NCI-H2107 treated with DMSO at 0.1 percent for 48 hours (cell line): ENCODE measurements at regions not wholly inside any gene's neighbourhood (a gene's known extent, or its start where the extent isn't known, plus 50 kb on each side); places are given as distances from the start of the nearest gene placed in this dataset.

ENCODE experiments used
- DNase-seq: peaks from one replicate; lab custom pipeline; 2025; ENCODE audit not compliant: unreplicated experiment; lab: John Stamatoyannopoulos, UW

DNA sequence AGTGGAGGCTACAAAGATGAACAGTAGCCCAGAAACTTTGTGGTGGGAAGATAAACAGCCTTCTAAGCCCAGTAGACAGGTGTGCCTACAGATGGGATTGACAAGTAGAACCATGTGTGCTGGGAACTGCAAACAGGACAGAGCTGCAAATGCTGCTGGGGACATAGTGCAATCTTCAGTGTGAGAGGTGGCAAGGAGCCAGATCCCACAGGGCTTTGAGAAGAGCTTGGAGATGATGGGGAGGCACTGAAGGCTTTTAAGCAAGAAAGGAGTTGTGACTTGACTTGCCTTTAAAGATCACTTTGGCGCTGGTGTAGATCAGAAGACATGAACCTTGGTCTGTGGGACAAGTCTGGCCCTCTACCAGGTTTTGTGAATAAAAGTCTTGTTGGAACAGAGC, 675.2 kb downstream of the ACTL7B start:
- no peak for DNase-seq

DNA sequence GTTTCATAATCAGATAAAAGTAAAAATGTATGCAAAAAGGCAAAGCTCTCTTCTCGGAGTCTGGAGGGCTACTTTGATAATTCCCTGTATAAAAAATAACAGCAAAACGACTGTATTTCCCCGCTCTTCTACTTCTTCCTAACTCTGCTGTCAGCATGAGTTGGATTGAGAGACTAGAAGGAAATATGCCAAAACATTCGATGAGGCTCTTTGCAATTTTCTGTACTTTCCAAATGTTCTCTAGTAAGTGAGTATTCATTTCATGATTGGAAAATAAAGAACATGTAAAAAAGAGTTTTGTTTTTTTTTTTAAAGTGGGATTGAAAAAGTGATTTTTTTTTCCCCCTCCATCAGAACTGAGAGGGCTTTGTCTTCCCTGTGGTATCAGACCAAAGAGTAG, 677.5 kb downstream of the ACTL7B start:
- no peak for DNase-seq

DNA sequence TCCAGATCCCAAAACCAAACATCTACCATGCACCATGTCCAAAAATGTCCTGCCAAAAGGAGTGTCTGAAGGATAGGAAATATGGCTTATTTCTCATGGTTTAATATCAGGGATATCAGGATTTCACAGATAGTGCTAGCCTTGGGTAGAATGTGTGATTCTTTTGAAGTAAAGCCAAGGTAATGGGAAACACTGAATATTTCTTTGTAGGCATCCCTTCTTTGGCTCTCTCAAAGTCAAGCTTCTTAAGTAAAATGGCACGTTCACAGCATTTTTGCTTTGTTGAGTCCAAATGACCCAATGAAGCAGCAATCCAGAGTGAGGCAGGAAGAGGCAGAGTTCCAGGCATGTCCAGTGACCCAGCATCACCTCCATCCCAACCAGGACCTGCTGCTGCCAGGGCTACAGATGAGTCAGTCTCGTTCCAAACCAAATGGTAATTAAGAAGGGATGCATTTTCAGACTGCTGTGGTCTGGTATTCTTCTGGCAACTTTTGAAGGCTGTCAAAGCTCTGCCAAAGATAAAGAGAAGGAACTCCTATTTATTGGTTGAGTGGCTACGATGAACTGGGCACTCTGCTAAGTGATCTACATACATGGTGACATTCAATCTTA, 678.8 kb upstream of the KLF4 start:
- DNase-seq: no peak

DNA sequence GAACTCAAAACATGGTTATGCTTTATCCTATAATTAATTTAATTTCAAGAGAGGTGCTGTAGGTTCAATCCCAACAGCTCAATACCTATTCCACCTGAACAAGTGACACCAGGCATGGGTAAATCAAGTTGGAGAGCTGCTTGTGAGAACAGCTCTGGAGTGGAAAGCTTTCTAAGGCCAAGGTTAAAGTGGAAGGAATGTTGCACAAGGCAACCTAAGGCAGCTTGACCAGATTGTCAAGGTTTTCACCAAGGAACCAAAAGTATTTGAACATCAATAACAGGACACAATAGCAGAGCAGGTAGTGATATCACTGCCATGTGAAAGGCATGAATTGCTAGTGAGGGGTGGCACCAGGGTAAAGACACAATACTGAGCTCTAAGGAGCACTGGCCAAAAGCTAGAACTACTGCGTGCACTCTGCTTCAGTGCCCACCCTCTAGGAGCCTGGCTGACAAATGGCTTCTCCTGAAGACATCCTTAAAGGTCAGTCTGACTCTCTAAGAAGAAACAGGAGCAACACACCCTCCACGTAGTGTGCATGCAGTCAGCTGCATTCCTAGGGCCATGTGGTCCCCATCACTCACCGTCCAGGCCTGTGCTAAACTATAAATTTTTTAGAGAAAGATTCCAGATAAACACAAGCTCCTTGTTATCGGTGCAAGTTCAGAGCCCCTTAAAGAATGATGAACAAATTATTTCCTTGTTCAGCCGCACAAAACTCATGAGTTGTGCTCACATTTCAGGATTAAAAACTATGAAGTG, 677.7 kb upstream of the KLF4 start:
- DNase-seq: no peak

DNA sequence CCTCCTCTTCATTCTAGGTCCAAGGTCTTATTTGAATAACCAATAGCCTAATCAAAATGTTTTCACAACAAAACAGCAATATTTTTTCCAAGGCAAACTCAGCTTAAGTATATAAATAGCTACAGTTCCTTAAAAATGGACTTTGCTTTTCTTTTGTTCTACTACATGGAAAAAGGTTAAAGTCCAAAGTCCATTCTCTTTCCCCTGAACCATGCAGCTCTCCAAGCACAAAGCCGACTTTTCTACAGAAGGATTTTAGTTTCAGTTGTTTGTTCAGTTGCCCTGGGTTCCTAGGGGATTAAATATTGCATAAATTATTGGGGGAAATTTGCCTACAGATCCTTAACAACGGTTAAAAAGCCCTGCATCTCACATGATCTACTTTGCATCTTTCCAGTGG, 677.0 kb upstream of the KLF4 start:
- DNase-seq: no peak

DNA sequence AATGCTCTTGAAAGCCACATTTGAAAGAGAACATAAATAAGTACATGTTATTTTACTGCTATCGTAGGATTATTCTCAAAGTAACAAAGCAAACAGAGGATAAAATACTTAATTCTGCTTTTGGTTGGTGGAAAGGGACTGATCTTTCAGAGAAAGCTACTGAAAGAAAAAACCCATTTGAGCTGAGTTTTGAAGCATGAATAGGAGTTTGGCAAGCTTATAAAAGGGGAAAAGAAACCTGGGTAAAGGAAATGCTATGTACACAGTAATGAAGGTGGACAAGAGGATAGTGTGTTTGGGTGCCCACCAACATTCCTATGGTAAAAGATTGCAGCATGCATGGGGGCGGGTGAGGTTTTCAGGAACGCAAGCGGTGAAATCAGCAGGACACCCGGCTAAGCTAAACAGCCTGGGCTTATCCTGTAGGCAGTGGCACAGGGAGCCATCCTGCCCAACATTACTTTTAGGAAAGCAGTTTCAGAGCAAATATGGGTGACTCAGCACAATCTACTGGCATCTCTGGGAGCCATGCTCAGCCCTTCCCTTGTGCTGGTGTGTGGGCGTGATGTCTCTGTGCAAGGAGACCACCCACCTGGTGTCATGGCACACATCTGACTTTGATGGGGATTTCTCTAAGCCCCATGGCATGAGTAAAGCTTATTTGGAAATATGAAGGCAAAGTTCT, 673.9 kb upstream of the KLF4 start:
- no peak for DNase-seq

DNA sequence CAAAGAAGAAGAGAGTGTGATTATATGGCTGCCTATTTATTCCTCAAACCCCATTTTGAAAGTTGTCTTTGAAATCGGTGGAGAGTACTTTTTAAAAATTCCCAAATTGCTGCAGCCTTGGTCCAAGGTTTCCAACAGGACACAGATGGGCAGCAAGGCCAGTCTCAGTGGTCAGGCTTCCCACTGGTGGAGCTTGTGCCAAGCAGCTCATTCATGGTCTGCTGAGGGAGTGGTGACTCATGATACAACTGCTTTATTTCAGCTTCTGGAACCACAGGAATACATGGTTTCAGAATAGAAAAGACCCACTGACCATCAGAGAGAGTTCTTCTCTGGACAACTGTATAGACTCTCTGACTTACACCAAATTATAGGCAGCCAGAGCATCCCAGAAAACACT, 673.1 kb upstream of the KLF4 start:
- no peak for DNase-seq

DNA sequence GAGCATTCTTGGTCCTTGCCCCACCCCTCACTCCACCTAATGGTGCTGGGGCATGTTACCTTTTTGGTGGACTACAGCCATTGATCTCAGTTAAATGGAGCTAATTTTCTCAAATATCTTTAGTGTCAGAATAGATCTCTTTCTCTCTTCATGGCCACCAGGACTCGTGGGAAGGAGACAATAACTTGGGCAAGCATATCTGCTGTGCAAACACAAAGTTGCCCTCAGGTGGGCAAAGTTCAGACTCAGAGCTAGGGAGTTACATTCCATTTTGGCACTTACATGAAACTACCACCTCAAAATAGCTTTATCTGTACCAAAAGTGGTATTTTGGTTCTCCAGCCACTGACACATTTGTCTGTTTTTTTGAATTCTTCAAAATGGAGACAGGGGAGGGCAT, 671.9 kb upstream of the KLF4 start:
- DNase-seq: no peak

DNA sequence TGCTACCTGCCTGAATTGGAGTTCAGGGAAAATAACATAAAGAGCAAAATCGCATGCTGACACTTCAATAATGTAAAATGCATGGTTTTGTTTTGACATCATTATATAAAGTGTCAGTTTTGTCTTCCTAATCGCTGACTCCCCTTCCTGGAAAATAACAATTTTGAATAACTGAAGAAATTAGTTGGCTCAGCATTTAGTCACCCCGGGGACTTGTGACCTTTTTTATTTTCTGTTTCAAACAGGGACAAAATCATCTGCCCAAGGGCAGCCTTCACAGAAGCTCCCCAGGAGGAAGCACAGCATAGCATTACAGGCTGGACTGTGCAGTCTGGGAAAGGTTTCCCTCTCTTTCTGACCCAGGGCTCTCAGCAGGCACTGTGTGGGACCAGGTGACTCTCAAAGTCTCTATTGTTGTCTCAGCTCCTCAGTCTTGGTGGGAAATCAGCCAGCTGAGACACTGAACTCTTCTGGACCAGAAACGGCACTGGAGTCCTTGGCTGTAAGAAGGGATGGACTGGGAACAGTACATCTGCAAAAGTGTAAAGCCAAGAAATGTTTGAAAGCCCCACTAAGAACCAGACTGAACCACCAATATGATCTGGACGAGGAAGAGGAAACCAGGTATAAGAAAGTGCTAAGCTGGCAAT, 671.3 kb upstream of the KLF4 start:
- DNase-seq: no peak

DNA sequence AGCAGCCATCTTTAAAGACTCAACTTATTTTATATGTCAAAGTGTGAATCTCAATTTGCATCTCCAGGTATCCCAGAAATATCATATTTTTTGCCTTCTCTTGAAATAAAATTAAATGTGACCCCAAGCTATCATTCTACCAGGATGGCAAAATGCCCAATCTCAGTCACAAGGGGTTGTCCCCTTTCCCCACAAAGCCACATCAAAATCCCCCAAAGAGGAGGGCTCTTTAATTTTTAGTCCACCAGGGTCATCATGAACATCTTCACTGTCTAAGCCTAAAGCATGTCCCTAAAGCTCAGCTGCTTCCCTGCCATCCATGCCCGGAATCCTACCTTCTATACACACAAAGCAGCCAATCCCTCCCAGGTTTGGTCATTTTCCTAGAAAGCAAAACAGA, 670.5 kb upstream of the KLF4 start:
- no peak for DNase-seq

DNA sequence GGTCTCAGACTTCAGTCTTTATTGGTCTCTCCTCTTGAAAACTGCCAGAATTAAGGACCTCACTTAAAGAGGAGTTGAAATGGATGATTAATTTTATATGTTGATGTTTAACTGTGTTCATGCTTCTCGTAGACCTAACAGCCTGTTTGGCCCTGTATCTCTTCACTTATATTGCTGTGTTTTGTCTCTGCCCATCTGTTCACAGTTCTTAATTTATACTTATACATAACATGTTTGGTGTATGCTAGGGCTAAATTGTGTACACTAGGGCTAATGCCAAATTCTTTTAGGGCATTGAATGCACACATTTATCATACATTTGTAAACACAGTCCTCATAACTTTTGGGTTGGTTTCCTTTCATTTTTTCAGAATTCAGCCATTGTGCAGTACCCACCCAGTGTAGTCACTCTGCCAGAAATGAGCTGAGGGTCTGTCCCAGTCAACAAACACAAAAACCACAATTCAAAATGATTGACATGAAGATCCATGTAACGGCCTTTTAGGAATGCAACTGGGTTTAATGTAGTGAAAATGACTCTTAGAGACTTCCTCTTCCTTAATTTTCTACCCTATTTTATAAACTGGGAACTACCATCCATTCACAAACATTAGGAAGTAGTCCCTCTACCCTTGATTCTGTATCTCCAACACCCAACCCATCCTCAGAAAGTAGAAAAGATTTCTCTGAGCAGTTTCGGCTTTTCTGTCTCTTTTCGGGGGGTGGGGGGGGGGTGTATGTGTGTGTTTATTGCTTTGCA, 668.8 kb upstream of the KLF4 start:
- no peak for DNase-seq

DNA sequence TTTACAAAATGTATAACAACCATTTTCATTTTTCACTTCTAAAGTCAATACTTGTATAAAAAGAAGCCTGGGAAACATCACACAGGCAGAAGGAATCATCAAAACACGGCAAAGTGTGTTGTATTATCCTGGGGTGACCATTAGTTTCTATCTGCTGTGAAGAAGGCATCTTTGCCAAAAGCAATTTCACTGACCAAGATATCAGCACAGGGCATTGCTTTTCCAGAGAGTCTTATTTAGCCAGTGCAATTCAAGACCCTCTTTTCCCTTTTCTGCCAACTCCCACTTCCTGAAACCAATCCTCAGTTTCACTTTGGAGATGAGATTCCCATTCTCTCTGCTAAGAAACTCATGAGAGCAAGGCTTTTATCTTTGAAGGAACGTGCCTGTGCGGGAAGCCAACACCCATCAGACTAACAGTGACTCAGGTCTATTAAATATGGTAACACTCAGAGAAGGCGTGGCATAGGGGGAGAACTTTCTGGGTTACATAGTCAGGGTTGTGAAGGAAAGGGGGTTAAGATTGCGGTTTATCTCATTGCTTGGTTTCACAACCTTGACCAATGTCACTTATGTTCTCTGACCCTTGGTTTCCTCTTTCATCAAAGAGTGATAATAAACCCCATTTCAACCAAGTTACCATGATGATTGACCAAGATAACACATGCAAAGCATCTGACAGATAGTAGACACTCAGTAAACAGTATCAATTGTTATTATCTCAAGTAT, 666.9 kb upstream of the KLF4 start:
- DNase-seq: no peak

DNA sequence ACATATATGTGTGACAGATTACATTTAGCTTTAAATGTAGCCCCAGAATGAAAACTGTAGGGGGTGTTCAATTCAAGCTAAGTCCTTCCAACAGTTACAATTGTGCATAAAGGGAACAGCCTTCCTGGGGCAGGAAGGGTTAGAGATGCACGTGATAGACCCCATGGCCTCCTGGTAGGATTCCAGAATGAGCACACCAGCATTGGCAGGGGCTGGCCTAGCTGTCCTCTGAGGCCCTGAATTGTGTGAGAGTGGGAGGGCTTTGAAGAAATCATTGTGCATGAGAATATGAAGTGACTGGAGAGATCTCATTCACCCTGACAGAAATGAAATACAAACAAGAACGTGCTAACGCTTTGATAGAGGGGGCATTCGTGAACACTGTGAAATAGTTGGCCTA, 663.8 kb upstream of the KLF4 start:
- DNase-seq: no peak

DNA sequence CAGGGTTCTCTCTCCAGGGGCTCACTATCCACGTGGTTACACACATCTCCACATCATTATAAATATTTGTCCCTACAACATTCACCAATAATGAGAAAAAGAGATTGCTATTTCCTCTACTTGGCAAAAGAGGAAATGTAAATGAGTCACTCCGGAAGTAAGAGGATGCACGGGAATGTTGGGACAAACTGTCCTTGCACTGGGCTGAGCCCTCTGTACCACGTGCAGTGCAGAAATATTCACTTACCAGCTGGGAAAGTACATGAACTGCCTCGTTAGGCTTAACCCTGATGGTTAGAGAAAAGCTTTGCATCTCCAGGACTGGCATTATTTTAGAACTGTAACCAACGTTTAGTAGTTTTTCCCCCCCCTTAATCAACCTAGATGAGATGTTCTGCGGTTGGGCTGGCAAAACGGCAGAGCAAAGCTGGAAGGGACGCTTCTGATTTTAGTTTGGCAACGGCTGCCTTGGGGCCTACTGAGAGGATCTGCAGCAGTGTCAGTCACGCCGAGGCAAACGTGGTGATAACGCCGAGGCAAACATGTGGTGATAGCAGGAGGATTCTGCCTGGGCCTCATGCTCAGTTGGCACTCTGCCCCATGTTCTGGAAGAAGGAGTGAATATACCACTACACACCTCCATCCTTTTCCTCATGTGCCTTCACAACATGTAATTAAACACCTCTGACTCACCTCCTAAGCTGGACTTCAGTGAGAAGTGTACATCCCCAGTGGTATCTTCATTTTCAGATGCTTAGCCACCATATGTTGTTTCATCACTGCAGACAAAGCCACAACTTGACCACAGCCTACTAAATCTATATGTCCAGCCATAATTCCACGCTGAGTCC, 661.4 kb upstream of the KLF4 start:
- DNase-seq: no peak

DNA sequence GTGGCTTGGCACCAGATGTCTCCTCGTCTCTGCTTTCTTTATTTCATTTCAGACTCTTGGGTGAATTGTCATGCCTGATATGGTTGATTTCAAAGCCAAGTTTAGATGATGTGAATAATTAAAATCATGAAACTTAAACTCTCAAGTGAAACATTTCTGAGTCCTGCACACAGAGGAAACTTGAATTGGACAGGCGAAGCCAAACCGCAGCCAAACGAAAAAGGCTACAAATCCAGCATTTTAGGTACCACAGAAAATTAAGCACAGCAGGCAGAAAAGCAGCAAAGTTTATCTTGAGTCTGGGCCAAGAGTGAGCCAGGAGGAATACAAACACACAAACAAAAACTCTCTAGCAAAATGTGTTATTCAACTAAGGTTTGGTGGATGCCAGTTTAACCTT, 659.8 kb upstream of the KLF4 start:
- DNase-seq: no peak

DNA sequence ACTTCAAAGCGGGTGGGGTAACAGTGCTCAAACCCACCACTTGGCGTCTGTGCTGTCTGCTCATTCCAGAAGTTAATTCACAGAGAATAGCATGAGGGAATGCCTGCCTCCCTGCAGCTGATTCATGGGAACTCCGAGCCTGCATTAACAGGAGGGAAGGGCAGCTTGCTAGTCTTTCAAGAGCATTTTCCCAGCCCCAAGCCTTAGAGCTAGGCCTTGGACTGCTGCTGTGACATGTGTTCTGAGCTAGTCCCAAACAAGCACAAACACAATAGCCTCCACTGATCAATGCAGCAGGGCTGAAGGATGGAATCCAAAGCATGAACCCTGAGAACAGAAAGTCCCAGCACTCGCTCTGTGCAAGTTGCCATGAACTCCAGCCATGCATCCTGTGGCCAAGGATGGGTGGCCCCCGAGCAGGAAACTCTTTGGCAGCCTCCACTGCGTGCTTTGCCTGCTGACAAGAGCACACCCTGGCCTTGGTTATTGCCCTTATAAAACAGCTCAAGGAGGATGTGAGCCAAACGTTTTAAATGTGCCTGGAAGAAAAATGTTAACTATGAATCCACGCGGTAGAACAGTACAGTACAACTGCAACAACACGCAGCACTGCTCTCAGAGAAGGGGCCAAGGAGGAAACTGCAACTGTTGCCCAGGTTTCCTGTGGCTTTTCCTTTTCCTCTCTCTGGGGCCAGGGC, 653.1 kb upstream of the KLF4 start:
- no peak for DNase-seq

DNA sequence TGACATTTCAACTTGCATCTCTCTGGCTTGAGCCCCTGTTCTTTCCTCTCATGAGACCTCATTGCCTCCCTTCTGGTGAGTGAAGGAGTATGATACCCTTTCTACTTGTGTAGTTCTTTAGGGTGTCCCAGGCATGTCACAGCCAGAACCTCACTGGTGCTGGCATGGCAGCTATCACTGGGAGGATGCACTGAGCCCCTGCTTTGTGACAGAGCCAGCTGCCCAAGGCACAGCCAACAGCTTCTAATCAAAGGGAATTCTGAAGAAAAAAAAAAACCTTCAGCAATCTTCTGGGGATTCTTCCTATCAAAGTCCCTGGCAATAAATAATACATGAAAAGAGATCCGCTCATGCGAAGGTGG, 652.6 kb upstream of the KLF4 start:
- DNase-seq: no peak

DNA sequence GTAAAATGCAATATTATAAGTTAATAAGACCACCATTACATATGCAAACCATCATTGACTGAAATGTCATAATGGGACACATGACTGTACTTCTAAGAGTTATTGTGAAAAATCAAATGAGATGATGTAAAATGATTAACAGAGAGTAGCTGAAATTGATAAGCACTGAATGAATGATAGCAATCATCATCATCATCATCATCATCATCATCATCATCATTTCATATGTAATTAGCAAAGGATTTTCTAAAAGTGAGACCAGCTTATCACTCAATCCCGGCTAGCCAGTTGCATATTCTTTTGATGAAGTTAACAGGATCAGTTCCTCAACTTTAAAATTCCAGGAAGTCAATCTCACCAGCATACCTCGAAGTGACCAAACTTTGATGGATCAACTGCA, 650.3 kb upstream of the KLF4 start:
- DNase-seq: no peak

DNA sequence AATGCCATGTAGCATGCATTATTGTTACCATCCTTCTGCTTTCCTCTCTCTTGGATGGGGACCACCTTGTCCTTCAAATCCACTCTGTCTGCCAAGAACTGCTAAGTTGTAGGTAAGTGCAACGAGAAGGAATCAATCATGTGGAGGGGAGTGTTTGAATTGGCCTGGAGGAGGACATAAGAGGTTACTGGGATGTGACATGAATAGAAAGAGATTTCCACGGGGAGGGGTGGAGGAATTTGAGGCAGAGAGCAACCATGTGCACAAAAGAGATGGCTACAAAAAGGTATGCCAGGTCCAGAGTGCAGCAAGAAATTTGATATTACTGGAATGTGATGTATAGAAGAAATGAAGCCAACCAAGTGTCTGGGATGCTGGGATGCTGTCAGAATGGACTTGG, 648.9 kb upstream of the KLF4 start:
- no peak for DNase-seq
